Stomach smooth muscle (tissue), 2 donors: ENCODE measurements at regions not wholly inside any gene's neighbourhood (a gene's known extent, or its start where the extent isn't known, plus 50 kb on each side); places are given as distances from the start of the nearest gene placed in this dataset.
"Not testable (repeated sequence)": the region's sequence is repeated elsewhere in the genome, so short reads cannot be mapped to it uniquely, and the experiment has no call there.

Source experiments
- H3K27ac ChIP-seq: one replicate; pipeline ENCODE4 v1.7.0; 2013; ENCODE audit warnings: mild to moderate bottlenecking, low read length, inconsistent platforms
- H3K27me3 ChIP-seq, 2 donors: one replicate each; pipeline ENCODE4 v1.7.0; 2013; ENCODE audit warnings: low read length in 2 of 2; ENCODE audit not compliant: insufficient read depth in 2 of 2, control insufficient read depth in 1 of 2
- H3K36me3 ChIP-seq, 2 donors: one replicate each; pipeline ENCODE4 v1.7.0; 2013; ENCODE audit warnings: low read length in 2 of 2; ENCODE audit not compliant: control insufficient read depth in 2 of 2, insufficient read depth in 2 of 2
- H3K4me1 ChIP-seq: one replicate; pipeline ENCODE4 v1.7.0; 2013; ENCODE audit warnings: low read length; ENCODE audit not compliant: control insufficient read depth, insufficient read depth
- H3K4me3 ChIP-seq, 2 donors: one replicate each; pipeline ENCODE4 v1.7.0; 2013; ENCODE audit warnings: low read length in 2 of 2
- H3K9ac ChIP-seq, 2 donors: one replicate each; pipeline ENCODE4 v1.7.0; 2013; ENCODE audit warnings: low read length in 2 of 2, mild to moderate bottlenecking in 1 of 2
- H3K9me3 ChIP-seq, 2 donors: one replicate each; pipeline ENCODE4 v1.7.0; 2013; ENCODE audit warnings: low read length in 2 of 2; ENCODE audit not compliant: control insufficient read depth in 2 of 2
- donor health status: healthy.
- donor health status: Pancreatic carcinoma.

DNA sequence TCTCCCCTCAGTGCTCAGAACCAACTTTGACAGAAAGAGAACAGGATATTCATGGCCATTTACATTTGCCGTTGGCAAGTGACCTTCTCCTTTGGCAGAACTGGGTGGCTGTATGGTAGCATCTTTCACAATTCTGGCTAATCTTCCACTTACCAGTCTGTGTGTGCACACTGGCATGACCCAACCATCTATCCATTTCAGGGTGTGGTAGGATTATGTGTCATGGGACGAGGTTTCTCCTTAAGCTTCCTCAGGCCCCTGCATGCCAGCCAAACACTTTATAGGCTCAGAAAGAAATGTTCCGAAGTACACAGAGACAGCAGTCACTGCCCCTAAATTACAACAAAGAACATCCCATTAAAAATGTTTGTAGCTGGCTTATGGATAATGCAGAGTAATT is 497.1 kb downstream of the NFIB start:
- Histone ChIP-seq H3K4me1 (no peaks in the 10 kb centered on the region), H3K4me3 (no peak overlapping the region), H3K36me3 (no peaks in the 10 kb centered on the region), H3K27ac (no peak overlapping the region), H3K9ac (no peak overlapping the region), H3K9me3 (no peaks in the 10 kb centered on the region), H3K27me3 (no peaks in the 10 kb centered on the region)

DNA sequence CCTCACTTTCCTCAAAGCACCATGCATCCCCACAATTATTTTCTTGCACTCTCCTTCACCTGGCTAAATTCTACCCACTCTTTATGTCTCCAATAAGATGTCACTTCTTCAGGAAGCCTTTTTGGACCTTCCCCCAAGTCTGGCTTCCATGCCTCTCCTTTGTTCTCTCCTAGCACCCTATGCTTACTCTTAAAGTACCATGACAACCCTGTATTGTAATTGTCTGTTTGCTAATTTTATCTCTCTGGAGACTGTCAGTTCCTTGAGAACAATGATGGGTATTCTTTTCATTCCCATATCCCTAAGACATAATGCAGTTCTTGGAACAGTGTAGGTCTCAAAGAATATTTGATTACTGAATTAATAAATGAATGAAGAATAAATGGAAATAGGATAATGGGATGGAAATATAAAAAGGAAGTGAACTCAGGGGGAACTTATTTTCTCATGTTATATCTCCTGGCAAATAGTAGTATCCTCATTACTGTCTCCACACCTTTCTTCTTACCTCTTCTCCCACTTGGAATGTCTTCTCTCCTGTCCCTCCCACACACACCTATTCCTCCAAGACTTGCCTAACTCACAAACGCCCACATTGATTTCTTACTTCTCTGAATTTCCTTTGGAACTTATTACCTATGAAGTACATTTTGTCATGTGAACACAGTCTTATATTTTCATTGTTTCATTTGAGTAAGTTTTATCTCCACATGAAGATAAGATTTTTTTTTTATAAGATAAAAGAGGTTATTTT is 499.1 kb downstream of the NFIB start:
- Histone ChIP-seq H3K27me3 (no peaks in the 10 kb centered on the region), H3K36me3 (no peaks in the 10 kb centered on the region), H3K27ac (no peak overlapping the region), H3K9me3 (no peaks in the 10 kb centered on the region), H3K4me3 (no peak overlapping the region), H3K9ac (no peak overlapping the region), H3K4me1 (no peaks in the 10 kb centered on the region)

DNA sequence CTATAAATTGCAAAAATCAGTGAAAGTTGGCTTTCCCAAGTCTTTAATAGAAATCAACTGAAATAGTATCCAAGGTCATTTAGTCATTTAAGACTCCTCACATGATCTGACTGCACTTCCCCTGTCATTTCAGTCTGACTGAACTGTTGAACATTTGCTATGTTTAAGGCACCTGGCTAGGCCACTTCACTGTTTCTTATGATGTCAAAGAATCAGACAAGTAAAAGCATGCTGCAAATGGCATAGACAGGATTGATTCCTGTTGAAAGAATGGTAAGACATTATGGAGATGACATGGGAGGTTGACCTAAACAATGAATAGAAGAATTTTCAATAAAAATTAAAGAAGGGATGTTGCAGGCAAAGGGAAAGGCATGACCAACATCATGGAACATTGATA is 502.1 kb downstream of the NFIB start:
- no peak overlapping the region for H3K27ac ChIP-seq
- H3K4me3 ChIP-seq: no peak overlapping the region
- H3K36me3 ChIP-seq: no peaks in the 10 kb centered on the region
- no peak overlapping the region for H3K9ac ChIP-seq
- no peaks in the 10 kb centered on the region for H3K4me1 ChIP-seq
- no peaks in the 10 kb centered on the region for H3K27me3 ChIP-seq
- no peaks in the 10 kb centered on the region for H3K9me3 ChIP-seq

DNA sequence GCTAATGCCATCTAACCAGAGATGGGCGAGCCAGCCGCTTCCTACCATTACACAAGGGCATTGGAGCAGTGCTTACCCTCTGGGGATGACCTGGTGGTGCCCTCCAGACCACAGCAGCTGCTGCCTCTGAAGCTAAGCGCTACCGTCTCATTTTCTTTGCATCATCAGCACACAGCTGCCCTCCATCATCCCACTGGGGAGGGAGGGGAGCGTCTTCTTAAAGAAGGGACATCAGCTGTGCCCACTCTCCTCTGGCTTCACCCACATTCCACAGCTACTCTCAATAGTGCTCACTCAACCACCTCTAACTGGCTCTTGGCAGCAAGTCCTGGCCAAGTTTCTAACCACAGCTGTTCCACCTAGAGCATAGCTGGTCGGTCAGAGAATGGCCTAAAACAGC is 503.4 kb downstream of the NFIB start:
- Histone ChIP-seq H3K27me3 (no peaks in the 10 kb centered on the region), H3K36me3 (no peaks in the 10 kb centered on the region), H3K4me3 (no peak overlapping the region), H3K4me1 (no peaks in the 10 kb centered on the region), H3K9ac (no peak overlapping the region), H3K9me3 (no peaks in the 10 kb centered on the region), H3K27ac (no peak overlapping the region)

DNA sequence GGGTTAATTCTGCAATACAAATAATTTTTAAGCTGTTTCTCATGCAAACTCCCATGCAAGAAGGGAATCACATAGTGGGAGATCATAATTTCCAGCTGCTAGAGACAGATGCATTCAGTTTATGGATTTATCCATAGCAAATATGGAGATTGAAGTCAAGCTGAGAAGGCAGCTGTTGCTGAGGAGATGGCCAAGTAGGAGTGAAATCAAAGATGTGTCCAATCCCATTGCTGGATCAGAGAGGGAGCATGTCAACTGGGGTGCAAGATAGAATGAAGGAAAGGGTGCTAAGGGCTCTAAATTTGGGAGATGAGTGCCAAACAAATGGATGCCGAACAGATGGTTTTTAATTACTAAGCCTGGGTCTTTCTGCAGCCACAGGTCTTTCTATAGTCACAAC is 504.5 kb downstream of the NFIB start:
- Histone ChIP-seq H3K27me3 (no peaks in the 10 kb centered on the region), H3K27ac (no peak overlapping the region), H3K9me3 (no peaks in the 10 kb centered on the region), H3K4me3 (no peak overlapping the region), H3K4me1 (no peaks in the 10 kb centered on the region), H3K36me3 (no peaks in the 10 kb centered on the region), H3K9ac (no peak overlapping the region)

DNA sequence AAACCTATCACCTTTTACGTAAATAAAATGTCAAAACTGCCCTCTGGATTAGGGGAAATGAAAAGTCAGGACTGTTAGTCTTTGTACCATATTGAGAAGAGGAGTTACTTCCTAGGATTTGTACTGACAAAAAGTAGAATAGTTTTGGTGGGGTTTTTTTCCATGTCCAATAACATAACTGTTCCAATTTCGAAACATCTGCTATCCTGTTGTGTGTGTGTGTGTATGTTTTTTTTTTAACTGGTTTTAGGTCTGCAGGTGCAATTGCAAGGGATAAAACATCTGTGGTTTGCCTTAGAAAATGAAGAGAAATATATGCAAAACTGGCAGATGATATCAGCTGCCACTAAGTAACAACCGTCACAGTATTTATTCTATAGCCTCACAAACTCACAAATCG is 506.8 kb downstream of the NFIB start:
- H3K9me3 ChIP-seq: no peaks in the 10 kb centered on the region
- H3K36me3 ChIP-seq: no peaks in the 10 kb centered on the region
- no peaks in the 10 kb centered on the region for H3K4me1 ChIP-seq
- no peak overlapping the region for H3K27ac ChIP-seq
- H3K4me3 ChIP-seq: no peak overlapping the region
- H3K27me3 ChIP-seq: no peaks in the 10 kb centered on the region
- no peak overlapping the region for H3K9ac ChIP-seq

DNA sequence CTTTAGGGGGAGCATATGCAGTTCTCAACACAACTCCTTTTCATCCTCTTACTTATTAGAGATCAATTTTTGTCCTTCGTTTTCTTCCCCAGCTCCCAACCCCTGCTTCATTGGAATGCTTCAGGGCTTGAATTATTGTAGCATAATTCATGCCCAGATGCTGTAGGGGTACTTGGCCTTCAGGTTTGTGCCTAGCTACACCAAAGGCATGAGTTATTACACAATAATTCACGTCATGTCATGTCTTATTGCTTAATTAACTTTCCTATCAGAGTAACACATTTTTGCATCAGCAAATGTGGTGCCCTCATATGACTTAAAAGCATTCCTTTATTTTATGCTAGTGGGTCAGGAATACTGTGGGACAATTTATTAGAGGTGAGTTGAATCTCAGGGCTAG is 507.2 kb downstream of the NFIB start:
- no peaks in the 10 kb centered on the region for H3K4me1 ChIP-seq
- H3K27me3 ChIP-seq: no peaks in the 10 kb centered on the region
- no peaks in the 10 kb centered on the region for H3K36me3 ChIP-seq
- no peak overlapping the region for H3K4me3 ChIP-seq
- H3K27ac ChIP-seq: no peak overlapping the region
- no peaks in the 10 kb centered on the region for H3K9me3 ChIP-seq
- no peak overlapping the region for H3K9ac ChIP-seq

DNA sequence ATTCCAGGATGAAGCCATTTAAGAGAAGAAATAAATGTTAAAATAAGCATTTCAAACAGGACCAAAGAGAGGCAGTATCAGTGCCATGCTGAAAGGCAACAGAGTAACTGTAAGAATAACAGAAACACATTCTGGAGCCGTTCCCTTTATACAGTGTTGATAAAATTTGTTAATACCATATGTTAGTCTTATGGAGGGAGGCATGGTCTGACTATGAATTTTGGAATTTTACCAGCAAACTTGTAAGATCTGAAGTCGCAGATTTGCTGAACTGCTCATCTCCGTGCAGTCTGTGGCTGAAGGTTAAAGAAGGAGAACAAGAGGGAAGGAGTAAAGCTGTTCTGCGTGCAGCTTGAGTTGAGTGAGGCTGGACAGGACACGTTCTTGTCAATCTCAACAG is 508.4 kb downstream of the NFIB start:
- Histone ChIP-seq H3K4me3 (no peak overlapping the region), H3K27me3 (no peaks in the 10 kb centered on the region), H3K9me3 (no peaks in the 10 kb centered on the region), H3K9ac (no peak overlapping the region), H3K27ac (no peak overlapping the region), H3K36me3 (no peaks in the 10 kb centered on the region), H3K4me1 (no peaks in the 10 kb centered on the region)

DNA sequence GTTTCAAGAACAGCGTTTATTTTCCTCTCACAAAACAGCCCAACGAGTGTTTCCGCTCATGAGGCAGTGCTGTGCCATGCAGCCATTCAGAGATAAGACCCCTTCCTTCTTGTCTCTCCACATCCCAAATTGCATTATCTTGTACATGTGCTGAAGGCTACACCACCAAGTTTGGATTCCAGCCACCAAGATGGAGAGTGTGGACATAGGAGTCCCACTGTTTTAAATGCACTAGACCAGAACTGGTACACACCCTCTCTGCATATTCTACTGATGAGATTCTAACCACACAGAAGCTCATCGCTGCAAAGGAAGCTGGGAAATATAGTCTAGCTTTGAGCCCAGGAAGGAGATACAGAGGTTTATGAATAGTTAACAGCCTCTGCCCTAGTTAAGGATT is 509.4 kb downstream of the NFIB start:
- Histone ChIP-seq H3K36me3 (no peaks in the 10 kb centered on the region), H3K9me3 (no peaks in the 10 kb centered on the region)

DNA sequence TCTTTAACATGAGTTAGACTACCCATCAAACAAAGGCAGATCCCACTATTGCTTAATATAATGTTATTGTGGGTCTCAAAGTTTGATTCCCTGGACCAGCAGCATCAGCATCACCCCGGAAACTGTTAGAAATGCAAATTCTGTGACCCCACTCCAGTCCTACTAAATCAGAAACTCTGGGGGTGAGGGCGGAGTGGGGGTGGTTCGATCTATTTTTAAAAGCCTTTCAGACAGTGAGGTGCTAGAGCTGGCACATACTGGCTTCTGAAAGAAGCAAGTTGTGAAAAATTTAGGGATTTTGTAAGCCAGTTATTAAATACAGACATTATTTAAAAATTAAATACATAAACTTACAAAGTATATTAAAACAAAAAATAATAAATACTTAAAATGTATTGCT is 513.2 kb downstream of the NFIB start:
- Histone ChIP-seq H3K27ac (no peak overlapping the region), H3K27me3 (no peaks in the 10 kb centered on the region), H3K4me1 (no peaks in the 10 kb centered on the region), H3K9ac (no peak overlapping the region), H3K36me3 (no peaks in the 10 kb centered on the region), H3K4me3 (no peak overlapping the region), H3K9me3 (no peaks in the 10 kb centered on the region)

More for the DNA sequence above, 509.4 kb downstream of the NFIB start:
- Histone ChIP-seq H3K9ac (no peak overlapping the region), H3K27me3 (no peaks in the 10 kb centered on the region), H3K4me3 (no peak overlapping the region), H3K27ac (no peak overlapping the region), H3K4me1 (no peaks in the 10 kb centered on the region)

DNA sequence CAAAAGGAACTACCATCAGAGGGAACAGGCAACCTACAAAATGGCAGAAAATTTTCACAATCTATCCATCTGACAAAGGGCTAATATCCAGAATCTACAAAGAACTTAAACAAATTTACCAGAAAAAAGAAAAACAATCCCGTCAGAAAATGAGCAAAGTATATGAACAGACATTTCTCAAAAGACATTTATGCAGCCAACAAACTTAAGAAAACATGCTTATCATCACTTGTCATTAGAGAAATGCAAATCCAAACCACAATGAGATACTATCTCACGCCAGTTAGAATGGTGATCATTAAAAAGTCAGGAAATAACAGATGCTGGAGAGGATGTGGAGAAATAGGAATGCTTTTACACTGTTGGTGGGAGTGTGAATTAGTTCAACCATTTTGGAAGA is 516.2 kb downstream of the NFIB start:
- not testable (repeated sequence) for H3K27ac ChIP-seq, H3K27me3 ChIP-seq, H3K4me3 ChIP-seq, H3K4me1 ChIP-seq, H3K9me3 ChIP-seq, H3K36me3 ChIP-seq, H3K9ac ChIP-seq
